AG04449 (cell line): ENCODE measurements at regions not wholly inside any gene's neighbourhood (a gene's known extent, or its start where the extent isn't known, plus 50 kb on each side); places are given as distances from the start of the nearest gene placed in this dataset.

Source experiments
- CTCF ChIA-PET: fragments of 350-600 bp; formaldehyde crosslinking; extraction: SDS; loops from one replicate; lab custom pipeline; 2021; ENCODE audit warnings: antibody characterized with exemption; lab: Yijun Ruan, JAX
- POLR2A ChIA-PET: fragments of 400-600, 350-600 bp; formaldehyde crosslinking; extraction: SDS; loops from one replicate; lab custom pipeline; 2020; ENCODE audit warnings: antibody characterized with exemption, inconsistent platforms; lab: Yijun Ruan, JAX
- DNase-seq: peaks from one replicate; pipeline ENCODE4 v3.0.0-alpha.2; 2010; ENCODE audit warnings: low read depth, low spot score
- H3K4me3 ChIP-seq: 2 replicates; pipeline ENCODE4 v1.5.1; 2011; ENCODE audit warnings: low read depth, mild to moderate bottlenecking, control low read depth, low read length
- CTCF ChIP-seq: IDR thresholded peaks from one replicate; pipeline ENCODE4 v1.5.1; 2011; ENCODE audit warnings: mild to moderate bottlenecking, moderate library complexity, low read length, control low read depth, inconsistent platforms; ENCODE audit not compliant: insufficient read depth; ENCODE audit errors: missing control alignments

GRCh38 chr2:14933753-14934152 is 301.2 kb downstream of the LRATD1 start:
- no peak overlapping the region for H3K4me3 ChIP-seq
- CTCF ChIA-PET: no interaction called here
- POLR2A ChIA-PET: no interaction called here
- no peak for TF ChIP-seq CTCF
- no peak for DNase-seq

GRCh38 chr2:14936426-14936825 is 303.9 kb downstream of the LRATD1 start:
- CTCF ChIA-PET: no interaction called here
- POLR2A ChIA-PET: no interaction called here
- no peak for TF ChIP-seq CTCF
- DNase-seq: no peak
- H3K4me3 ChIP-seq: no peak overlapping the region

DNA sequence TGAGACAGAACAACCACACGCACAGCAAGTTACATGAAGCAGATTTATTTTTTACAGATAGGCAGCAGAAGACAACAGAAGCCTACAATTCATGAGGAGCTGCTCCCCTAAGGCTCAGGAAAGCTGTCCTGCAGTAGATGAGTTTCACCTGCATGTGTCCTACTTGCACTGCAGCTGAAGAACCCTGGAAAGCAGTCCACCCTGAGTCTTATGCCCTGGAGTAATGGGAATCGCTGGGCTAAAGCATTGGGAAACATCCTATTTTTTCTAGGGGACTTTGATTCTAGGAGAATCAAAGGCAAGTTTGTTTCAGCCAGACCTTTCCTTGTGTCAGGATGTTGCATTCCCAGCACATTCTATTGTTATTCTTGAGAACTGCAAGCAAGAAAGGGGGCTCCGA is 304.8 kb downstream of the LRATD1 start:
- DNase-seq: no peak
- ChIA-PET POLR2A (no interaction called here), CTCF (no interaction called here)
- H3K4me3 ChIP-seq: no peak overlapping the region
- no peak for TF ChIP-seq CTCF

DNA sequence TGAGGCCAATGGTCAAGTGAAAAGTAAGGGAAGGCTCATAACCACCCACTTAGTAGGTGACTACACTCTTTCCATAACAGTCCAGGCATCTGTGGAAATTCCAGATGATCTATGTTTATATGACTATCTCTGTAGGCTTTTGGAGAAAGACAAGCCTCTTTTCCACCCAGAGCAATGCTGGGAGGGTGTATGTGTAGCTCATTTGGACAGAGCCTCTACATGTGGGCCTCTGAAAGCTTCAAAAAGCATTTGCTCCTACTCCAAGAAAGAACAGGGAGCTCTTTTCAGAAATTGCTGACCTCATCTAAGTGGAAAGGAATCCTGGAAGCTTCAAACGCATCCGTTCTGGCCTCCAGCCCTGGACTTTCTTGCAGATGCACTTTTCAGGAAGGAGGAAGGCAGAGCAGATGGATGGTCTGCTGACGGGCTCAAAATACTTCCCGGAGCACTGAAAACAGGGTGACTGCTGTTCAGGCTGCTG is 308.7 kb downstream of the LRATD1 start:
- DNase-seq: no peak
- H3K4me3 ChIP-seq: no peak overlapping the region
- CTCF ChIA-PET: no interaction called here
- POLR2A ChIA-PET: no interaction called here
- TF ChIP-seq CTCF: no peak

DNA sequence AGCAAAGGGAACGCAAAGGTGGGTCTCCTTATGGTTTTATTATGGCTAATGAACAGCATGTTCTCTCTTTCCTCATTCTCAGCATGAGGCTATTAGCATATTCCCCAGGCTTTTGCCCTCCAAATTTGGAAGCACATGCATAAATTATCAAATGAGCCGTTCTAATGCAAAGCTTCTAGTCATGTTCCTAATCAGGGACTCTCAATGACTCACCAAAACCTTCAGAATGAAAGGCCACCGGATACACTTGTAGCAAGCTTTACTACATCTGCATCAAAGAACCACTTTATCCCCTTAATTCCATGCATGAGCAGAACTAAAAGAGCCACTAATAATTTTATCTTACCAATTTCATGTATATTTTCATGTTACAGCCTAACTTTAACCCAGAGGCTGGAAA is 310.5 kb downstream of the LRATD1 start:
- DNase-seq: no peak
- ChIA-PET CTCF (no interaction called here), POLR2A (no interaction called here)
- no peak overlapping the region for H3K4me3 ChIP-seq
- TF ChIP-seq CTCF: no peak

GRCh38 chr2:14944562-14945346 is 312.2 kb downstream of the LRATD1 start:
- DNase-seq: no peak
- TF ChIP-seq CTCF: no peak
- ChIA-PET CTCF (no interaction called here), POLR2A (no interaction called here)
- no peak overlapping the region for H3K4me3 ChIP-seq
